ENCODE measurements at regions not wholly inside any gene's neighbourhood (a gene's known extent, or its start where the extent isn't known, plus 50 kb on each side); places are given as distances from the start of the nearest gene placed in this dataset.

DNA sequence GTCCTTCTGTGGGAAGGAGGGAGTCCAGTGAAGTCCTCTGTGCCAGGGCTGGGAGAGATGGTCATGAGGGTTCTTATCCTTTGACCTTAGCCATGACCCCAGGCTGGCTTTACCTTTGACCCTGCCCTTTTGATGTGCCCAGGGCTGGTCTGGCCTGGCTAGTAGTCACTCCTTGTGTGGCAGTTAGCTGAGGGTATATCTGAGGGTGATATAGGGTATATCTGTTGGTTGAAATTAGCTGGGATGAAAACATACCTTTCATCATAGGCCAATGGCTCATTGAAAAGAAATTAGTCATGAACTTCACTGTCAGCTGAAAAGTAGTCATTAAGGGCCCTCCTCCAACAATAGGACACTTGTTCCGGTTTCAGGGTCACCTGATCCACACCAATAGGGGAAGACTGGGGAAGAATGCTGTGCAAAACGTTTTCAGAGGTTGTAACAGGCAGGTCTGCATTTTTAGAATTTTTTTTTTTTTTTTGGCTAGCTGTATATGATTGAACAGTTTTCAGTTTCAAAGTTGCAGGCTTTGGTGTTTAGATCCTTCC lies 74.6 kb upstream of the STOX2 start:
- H3K36me3 Mint-ChIP-seq (ENCODE audit: low read depth): no peaks in the 10 kb centered on the region
- POLR2A ChIA-PET: interaction anchor here (0.7 kb wide), 1 partner anchor 17 kb away, joined by 8 read pairs; no protein-coding TSS in a partner anchor

GRCh38 chr4:183831026-183831446 lies 74.1 kb upstream of the STOX2 start:
- H3K4me3 Mint-ChIP-seq: no peak overlapping the region
- H3K27me3 Mint-ChIP-seq: no peaks in the 10 kb centered on the region
- peaks cover 6% of the 10 kb centered on the region for H3K4me1 Mint-ChIP-seq (ENCODE audit: low read depth)
- no peak for ATAC-seq
- no peak for DNase-seq
- ChIA-PET CTCF (no interaction called here), POLR2A (interaction anchor here (0.7 kb wide), 1 partner anchor 18 kb away, joined by 8 read pairs; no protein-coding TSS in a partner anchor)
- TF ChIP-seq, protein P1, sequence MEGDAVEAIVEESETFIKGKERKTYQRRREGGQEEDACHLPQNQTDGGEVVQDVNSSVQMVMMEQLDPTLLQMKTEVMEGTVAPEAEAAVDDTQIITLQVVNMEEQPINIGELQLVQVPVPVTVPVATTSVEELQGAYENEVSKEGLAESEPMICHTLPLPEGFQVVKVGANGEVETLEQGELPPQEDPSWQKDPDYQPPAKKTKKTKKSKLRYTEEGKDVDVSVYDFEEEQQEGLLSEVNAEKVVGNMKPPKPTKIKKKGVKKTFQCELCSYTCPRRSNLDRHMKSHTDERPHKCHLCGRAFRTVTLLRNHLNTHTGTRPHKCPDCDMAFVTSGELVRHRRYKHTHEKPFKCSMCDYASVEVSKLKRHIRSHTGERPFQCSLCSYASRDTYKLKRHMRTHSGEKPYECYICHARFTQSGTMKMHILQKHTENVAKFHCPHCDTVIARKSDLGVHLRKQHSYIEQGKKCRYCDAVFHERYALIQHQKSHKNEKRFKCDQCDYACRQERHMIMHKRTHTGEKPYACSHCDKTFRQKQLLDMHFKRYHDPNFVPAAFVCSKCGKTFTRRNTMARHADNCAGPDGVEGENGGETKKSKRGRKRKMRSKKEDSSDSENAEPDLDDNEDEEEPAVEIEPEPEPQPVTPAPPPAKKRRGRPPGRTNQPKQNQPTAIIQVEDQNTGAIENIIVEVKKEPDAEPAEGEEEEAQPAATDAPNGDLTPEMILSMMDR (IDR thresholded peaks at IDR 0.05): no peak
- H3K36me3 Mint-ChIP-seq (ENCODE audit: low read depth): no peaks in the 10 kb centered on the region
- intact Hi-C loops (cut with micrococcal nuclease): no loop called here
- H3K9me3 Mint-ChIP-seq: no peaks in the 10 kb centered on the region
- H3K27ac Mint-ChIP-seq: no peak overlapping the region

More for the DNA sequence above, 74.6 kb upstream of the STOX2 start:
- CTCF ChIA-PET: no interaction called here
- TF ChIP-seq, protein P1 (IDR thresholded peaks at IDR 0.05): no peak
- Mint-ChIP-seq H3K9me3 (no peaks in the 10 kb centered on the region), H3K4me3 (no peak overlapping the region), H3K27me3 (no peaks in the 10 kb centered on the region), H3K4me1 (ENCODE audit: low read depth) (peaks cover 6% of the 10 kb centered on the region), H3K27ac (no peak overlapping the region)
- ATAC-seq: no peak
- no peak for DNase-seq
- intact Hi-C loops (cut with micrococcal nuclease): no loop called here

DNA sequence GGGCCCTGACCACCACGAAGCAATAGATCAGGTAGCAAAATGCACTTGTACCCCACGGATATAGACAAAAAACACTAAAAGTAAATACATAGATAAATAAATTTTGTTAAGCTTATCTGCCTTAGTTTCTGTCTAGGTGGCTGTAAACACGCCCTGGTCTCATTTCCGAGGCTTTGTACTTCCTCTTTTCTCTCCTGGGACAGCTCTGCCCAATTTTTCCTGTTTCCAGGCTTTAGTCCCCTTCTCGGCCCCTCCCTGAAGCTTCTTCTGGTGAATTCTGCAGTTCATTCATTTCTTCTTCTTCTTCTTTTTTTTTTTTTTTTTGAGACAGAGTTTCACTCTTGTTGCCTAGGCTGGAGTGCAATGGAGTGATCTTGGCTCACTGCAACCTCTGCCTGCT lies 73.4 kb upstream of the STOX2 start:
- ChIA-PET CTCF (no interaction called here), POLR2A (no interaction called here)
- intact Hi-C loops (cut with micrococcal nuclease): no loop called here
- no peaks in the 10 kb centered on the region for H3K27me3 Mint-ChIP-seq
- H3K4me3 Mint-ChIP-seq: no peak overlapping the region
- H3K9me3 Mint-ChIP-seq: no peaks in the 10 kb centered on the region
- peaks cover 6% of the 10 kb centered on the region for H3K4me1 Mint-ChIP-seq (ENCODE audit: low read depth)
- no peak overlapping the region for H3K27ac Mint-ChIP-seq
- no peaks in the 10 kb centered on the region for H3K36me3 Mint-ChIP-seq (ENCODE audit: low read depth)
- DNase-seq (no peak), ATAC-seq (no peak)
- TF ChIP-seq, protein P1 (IDR thresholded peaks at IDR 0.05): no peak

GRCh38 chr4:183832776-183833450 lies 72.2 kb upstream of the STOX2 start:
- TF ChIP-seq, protein P1 (IDR thresholded peaks at IDR 0.05): no peak
- no peaks in the 10 kb centered on the region for H3K27me3 Mint-ChIP-seq
- intact Hi-C loops (cut with micrococcal nuclease): no loop called here
- ChIA-PET CTCF (no interaction called here), POLR2A (no interaction called here)
- ATAC-seq: no peak
- H3K4me1 Mint-ChIP-seq (ENCODE audit: low read depth): peaks cover 5% of the 10 kb centered on the region
- H3K36me3 Mint-ChIP-seq (ENCODE audit: low read depth): no peaks in the 10 kb centered on the region
- no peaks in the 10 kb centered on the region for H3K9me3 Mint-ChIP-seq
- no peak overlapping the region for H3K27ac Mint-ChIP-seq
- no peak for DNase-seq
- H3K4me3 Mint-ChIP-seq: no peak overlapping the region

GRCh38 chr4:183834252-183834651 lies 70.9 kb upstream of the STOX2 start:
- ChIA-PET POLR2A (no interaction called here), CTCF (interaction anchor here (0.9 kb wide), 1 partner anchor 265 kb away, joined by 3 read pairs; no protein-coding TSS in a partner anchor)
- ATAC-seq (no peak), DNase-seq (no peak)
- H3K27me3 Mint-ChIP-seq: no peaks in the 10 kb centered on the region
- no peaks in the 10 kb centered on the region for H3K4me1 Mint-ChIP-seq (ENCODE audit: low read depth)
- intact Hi-C loops (cut with micrococcal nuclease): no loop called here
- no peak overlapping the region for H3K4me3 Mint-ChIP-seq
- no peaks in the 10 kb centered on the region for H3K9me3 Mint-ChIP-seq
- H3K27ac Mint-ChIP-seq: no peak overlapping the region
- TF ChIP-seq, protein P1 (IDR thresholded peaks at IDR 0.05): no peak
- H3K36me3 Mint-ChIP-seq (ENCODE audit: low read depth): no peaks in the 10 kb centered on the region
